ENCODE measurements at regions not wholly inside any gene's neighbourhood (a gene's known extent, or its start where the extent isn't known, plus 50 kb on each side); places are given as distances from the start of the nearest gene placed in this dataset.

DNA sequence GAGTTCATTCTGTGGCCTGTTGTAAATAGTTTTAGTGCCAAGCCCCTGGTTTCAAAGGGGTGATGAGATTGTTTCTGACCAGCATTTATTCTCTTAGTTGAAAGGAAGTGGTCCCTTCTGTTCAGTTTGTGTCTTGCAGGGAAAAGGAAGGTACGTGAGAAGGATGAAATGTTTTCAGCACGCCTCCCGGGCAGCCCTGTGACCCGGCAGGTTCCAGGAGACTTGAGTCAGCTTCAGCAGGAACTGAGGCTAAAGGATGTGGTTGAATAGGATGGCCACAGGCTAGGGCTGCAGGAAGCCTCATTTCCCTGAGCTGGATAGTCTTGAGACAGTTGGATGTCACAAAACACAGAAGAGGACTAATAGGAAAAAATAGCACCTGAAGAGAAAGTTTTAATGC lies 132.4 kb upstream of the SYNDIG1 start:
- DNase-seq (ENCODE audit: low read depth): peak; percentile 96

DNA sequence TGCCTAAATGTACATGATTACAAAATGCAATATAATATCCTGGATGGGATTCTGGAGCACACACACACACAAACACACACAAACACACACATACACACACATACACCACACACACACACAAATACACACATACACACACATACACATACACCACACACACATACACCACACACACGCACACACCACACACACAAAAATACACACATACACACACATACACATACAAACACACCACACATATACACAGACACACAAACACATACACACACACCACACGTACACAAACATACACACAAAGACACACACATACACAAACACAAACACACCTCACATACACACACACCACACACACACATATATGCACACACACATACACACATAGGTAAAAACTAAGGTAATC lies 134.6 kb upstream of the SYNDIG1 start:
- DNase-seq (ENCODE audit: low read depth): no peak

DNA sequence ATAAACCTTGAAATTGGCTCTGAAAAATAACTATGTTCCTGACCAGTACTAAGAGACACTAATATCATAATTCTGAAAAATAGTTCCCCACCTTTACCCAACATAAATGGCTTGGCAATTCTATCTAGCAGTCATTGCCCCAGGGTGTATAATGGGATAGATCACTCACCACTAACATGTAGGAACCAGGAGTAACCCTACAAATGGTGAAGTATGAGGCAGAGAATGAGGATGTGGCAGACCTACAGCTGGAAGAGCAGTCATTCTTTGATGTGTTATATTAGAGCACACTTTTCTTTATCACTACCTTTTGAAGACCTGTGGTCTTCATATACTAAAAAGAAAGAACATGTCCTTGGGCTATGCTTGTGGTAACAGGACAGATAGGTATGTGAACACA lies 136.5 kb upstream of the SYNDIG1 start:
- peak; percentile 29 for DNase-seq (ENCODE audit: low read depth)

DNA sequence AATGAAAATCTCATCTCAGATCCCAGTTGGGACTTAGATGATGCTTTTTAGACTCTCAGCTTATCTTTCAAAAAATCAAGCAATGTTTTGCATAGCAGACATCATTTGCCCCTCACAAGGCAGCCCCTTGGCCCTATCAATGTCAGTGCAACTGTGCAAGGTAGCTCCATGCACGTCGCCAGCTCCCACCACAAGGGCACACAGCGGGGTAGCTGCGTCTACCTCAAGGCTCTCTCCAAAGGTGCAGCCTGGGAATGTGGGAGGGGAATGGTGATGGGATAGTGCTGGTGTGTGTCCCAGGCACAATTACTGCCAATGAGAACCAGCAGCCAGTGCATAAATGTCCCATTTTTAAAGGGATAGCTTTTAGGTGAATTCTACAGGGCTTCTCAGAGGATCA lies 137.5 kb upstream of the SYNDIG1 start:
- no peak for DNase-seq (ENCODE audit: low read depth)

DNA sequence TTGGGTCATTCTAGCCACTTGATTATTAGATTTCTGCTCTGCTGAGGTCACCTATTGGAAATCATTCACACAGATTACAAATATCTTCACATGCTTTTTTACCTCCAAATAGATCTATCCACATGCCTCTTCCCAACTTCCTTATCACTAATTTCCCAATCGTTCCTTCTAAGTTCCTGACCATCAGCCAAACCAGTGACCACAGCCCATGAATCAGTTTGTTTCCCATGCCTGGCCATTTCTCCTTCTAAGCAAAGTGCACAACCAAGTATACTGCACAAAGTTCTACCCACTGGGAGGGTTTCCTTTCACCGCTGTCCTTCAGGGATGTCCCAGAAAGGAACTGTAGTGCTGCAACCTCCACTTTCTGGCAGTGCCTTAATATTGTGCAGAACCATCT lies 140.5 kb upstream of the SYNDIG1 start:
- DNase-seq (ENCODE audit: low read depth): peak; percentile 48

DNA sequence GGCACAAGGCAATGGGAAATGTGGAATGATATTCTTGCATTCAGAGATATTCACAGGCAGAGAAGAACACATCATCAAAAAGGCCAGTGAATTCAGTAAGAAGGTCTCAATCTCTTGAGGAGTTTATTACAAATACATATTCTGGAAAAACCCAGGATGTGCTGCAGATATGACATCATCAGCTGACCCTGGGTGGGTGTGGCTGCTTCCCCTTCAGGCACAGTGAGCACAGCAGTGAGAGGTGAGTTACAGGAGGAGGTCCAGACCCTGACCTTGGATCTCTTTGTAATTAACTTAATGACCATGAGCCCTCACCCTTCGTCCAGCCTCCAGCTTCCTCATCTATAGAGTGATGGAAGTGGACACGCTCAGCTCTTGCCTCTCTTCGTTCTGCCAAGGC lies 147.5 kb upstream of the SYNDIG1 start:
- DNase-seq (ENCODE audit: low read depth): no peak

DNA sequence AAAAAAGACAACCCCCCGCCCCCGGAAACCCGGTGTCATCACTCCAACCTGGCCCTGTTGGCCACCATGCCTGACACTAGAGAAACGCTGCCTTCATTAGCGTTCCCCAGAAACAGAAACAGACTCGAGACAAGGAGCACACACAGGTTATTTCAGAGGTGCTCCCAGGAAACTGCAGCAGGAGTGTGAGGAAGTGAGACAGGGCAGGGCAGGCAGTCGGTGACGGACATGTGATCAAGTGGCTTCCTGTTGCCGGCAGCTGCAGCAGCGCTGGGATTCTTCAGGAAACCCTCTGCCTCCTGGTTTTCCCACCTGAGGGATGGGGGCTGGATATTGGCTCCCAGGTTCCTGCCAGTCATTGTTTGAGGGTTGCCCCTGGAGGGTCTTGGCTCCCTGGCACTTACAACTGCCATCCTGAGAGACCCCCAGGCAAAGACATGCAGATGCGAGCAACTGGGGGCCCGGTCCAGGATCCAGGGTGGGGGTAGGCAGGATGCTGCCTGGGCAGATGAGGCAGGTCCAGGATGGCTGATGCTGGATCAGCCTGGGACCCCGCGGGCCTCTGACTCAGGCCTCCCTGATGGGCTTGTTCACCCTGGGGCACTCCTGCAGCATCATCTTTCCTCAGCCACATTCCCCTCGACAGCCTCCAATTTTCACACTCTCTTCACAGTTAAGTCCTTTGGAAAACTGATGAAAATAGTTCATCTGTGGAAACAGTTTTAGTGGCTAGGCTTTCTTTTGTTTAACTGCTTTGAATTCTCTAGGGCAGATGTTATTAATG lies 150.7 kb upstream of the SYNDIG1 start:
- peak; percentile 43 for DNase-seq (ENCODE audit: low read depth)

DNA sequence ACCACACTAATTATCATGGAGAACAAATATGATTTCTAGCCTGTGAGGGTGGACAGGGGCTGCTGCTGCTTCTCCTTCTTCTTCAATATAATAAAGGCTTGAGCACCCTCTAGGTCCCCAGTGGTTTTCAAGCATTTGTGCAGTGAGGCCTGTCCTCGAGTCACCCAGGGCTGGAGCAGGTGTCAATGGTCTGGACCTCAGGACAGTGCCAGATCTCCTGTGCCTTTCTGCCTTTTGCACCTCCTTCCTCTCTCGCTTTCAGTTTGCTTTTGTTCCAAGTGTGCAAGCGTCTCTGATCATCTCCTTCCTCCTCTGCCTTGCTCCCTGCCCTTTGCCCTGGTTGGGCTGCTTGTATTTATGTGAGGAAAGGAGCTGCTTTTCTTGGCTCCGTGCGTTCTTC lies 152.2 kb upstream of the SYNDIG1 start:
- DNase-seq (ENCODE audit: low read depth): no peak

DNA sequence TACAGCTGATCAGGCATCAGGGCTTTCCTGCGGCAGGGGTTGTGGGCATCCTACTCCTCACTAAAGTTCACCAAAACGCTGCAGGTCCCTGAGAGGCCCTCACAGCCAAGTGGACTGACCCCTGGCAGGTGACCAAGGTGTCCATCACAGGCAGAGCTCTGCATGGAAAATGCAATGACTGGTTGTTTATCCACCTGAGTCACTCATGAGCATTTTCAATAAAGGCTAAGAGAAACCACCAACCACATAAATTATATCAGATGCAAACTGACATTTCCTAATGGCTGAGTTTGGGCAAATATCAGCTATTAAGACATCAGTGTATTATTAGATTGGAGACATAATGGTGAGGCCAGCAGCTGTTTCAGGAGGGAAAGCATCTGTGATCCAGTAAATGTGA lies 152.7 kb upstream of the SYNDIG1 start:
- peak; percentile 79 for DNase-seq (ENCODE audit: low read depth)

DNA sequence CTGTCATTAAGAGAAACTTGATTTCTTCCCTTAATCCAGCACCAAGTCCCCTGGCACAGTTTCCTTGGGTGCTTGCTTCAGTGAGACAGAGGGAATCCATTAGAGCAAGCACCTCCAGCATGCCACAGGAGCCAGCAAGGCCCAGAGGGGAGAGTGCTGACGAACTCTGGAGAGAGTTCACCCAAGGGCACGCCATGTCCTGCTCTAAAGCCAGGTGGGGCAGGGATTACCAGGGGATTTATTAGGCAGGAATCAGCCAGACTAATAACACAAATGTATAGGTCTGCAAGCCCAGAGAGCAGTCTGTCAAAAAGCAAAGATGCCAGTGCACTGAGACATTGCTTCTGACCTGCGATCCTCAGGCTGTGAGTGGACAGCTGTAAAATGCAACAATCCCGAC lies 155.4 kb upstream of the SYNDIG1 start:
- DNase-seq (ENCODE audit: low read depth): no peak

DNA sequence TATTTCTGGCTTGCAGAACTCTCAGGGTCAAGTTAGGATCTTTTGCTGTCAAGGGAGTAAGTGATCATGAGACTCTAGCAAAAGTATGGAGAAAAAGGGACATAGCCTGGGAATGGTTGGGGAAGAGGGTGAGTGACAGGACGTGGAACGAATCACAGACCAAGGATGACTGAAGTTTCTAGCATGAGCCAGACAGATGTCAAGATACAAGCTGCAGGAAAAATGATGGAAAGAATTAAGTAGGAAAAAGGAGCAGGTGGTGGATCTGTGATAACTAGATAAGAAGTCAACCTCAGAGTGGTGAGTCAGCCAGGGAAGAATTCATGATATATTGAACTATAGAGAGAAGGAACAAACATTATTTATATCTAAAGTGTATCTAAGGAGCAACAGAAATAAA lies 159.8 kb upstream of the SYNDIG1 start:
- peak; percentile 46 for DNase-seq (ENCODE audit: low read depth)

DNA sequence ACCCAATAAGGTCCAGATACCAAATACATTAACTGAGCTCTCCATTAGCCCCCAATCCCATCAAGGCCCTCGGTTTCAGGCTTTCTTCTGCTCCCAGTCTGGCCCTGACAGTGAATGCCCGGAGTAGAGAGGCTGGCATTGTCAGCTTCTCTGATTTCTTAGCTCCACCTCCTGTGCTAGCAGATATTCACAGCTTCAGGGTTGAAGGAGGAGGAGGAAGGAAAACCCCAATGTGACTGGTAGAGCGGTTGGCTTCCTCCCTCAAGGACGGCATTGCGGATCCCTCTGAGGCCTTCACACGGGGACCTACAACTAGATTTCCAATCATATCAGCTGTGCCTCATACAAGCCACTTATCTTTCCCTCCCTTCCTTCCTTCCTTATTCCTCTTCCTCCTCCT lies 164.1 kb upstream of the SYNDIG1 start:
- no peak for DNase-seq (ENCODE audit: low read depth)

DNA sequence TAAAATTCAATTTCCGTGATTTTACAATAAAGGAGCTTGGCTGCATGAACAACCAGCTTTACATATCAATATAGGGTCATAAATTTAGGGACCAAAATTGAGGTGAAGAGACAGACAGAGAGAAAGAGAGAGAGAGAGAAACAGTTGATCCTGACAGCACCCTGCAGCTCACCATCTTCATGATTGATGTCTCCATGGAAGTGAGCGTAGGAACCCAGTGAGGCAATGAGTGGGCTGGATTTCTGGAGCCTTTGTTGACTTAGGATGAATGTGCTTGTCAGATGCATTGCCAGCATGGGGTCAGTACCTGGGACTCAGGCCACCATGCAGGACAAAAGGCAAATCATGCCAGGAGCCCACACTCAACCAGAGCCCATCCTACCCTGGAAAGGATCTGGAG lies 165.1 kb upstream of the SYNDIG1 start:
- no peak for DNase-seq (ENCODE audit: low read depth)

DNA sequence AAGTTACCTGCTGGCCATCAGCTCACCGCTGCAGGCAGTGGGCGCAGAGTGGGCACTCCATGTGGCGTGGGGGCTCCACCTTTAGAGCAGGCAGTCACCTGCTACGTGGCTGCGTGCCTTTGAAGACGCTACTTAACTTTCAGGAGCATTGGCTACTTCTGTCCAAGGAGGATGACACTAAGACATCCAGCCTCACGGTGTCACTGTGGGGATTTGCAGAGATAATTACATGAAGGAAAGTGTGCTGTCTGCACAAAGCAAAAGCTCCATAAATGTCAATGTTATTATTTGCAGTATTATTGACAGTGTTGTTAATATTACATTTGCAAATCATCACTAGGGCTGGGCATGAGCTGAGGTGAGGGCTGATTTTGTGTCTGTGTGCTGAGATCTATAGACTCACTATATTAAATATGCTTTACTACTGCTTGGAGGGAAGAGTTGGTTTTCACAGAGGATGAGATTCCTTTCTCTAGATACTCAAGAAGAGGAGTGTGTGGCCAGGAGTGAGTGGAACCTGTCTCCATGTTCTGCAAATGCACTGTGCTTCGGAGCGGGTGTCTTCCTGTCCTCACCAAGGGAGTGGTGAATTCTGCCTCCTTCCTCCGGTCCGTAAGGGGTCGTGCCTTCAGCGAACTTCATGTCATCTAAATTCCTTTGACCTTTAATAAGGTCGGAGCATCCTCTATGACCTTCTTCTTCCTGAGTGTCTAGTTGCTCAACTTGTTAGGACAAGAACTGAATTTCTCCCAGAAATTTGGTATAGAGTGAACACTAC lies 165.8 kb upstream of the SYNDIG1 start:
- DNase-seq (ENCODE audit: low read depth): peak; percentile 39

DNA sequence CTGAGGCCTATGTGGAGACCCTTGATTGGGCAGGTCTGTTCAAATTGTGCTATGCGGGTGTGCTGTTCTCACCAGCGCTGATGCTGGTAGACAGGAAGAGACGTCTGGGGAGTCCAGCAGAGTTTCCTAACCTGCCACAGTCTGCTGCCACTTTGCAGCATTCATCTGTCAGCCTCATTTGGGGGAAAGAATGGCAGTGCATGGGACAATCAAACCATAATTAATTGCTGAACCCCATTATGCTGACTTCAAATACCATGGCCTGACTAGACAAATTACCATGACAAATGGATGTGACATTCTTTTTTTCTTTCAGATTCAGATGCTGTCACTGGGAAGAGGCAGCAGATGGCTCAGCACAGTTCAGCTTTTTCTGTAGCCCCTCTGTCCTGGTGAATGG lies 171.4 kb upstream of the SYNDIG1 start:
- no peak for DNase-seq (ENCODE audit: low read depth)

DNA sequence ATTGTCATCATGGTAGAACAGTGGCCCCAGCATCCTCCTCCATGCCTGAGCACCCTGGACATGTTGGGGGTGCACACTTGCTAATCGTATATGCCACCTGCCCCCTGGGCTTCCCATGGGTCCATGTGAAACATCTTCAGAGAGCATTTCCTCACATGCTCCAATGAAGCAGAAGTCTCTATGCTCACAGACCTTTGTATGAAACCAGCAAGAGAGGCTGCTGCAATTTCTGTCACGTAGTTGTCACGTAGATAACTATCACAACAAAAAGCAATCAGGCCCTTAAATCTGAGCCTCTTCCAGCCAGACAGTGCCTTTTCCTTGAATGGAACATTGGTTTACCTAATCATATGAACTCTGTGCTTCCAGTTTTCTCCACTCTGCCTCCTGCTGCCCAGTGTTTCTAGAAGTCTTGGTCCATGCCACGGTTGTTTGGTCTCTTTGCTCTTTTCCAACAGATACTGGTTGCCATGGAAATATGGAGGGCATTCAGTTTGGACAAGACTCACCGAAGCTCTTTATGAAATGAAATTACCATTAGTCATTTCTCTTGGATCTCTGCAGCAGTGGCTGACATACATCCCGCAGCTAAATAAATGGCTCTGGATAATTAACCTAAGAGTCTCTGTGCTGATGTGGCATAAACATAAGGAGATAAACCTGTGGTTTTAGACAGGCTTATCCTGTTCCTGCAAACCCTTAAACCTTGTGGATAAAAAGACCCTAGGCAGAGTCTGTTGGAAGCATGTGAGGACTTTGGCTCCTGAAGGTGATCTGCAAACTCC lies 172.8 kb upstream of the SYNDIG1 start:
- DNase-seq (ENCODE audit: low read depth): peak; percentile 65

DNA sequence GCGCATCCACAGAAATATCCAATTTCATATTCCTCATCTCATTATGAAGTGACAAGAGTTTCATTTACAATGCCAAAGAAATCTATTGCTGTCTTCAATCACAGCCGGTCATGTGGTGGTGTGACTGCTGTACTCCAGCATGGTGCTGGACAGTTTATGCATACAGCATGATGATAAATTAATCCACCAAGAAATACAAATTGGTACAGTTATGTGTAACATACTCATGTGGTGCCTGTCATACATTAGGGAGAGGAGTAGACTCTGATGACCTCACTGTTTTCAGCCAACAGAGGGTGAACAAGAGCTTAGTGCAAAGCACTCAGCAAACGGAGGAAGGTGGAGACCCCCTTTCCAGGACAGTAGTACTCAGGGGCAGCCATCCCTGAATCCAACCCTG lies 178.4 kb upstream of the SYNDIG1 start:
- DNase-seq (ENCODE audit: low read depth): no peak

DNA sequence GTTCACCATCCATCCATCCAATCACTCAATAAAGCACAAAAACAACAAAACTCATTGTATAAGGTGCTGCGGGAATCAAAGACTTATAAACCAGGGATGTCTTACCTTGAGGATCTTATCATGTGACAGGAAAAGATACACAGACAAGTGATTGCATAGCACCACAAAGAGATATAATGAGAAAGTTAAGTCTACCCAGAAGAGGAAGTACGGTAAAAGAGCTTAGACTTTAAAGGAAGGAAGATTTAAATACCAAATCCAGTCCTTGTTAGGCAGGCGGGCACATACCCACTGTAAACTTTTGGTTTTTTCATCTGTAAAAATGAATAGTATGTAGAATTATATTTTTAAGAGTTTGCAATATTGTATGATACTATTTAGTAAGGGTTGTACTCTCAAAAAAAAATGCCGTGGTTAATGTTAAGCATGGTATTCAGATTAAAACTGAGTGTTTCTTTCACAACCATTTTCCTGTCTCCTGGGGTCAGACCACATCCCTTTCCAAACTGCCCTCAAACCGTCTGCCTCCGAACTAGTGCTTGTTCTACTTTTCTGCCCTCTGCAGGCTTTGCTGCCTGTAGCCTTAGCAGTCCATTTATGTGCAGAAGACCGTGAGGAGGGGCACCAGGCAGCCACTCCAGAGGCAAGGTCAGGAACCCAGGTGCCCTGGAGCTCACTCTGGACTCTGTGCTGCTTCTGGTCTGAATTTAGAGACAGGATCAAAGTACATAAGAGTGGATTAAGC lies 179.5 kb upstream of the SYNDIG1 start:
- peak; percentile 18 for DNase-seq (ENCODE audit: low read depth)

DNA sequence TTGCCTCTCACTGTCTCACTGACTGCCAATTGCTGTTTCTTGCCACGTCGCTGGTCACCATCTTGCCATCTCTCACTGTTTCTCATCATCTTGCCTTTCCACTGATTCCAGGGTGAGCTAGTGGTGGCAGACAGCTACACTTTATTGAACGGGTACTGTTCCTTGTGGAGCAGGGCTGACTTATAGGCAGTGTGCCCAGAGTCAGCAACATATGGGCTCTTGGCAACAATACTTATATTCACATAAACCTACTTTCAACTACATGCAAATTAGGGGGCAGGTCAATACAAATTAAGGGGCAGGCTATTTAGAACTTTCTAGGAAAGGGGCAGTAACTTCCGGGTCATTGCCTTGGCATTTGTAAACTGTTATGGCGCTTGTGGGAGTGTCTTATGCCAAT lies 186.2 kb upstream of the SYNDIG1 start:
- no peak for DNase-seq (ENCODE audit: low read depth)

DNA sequence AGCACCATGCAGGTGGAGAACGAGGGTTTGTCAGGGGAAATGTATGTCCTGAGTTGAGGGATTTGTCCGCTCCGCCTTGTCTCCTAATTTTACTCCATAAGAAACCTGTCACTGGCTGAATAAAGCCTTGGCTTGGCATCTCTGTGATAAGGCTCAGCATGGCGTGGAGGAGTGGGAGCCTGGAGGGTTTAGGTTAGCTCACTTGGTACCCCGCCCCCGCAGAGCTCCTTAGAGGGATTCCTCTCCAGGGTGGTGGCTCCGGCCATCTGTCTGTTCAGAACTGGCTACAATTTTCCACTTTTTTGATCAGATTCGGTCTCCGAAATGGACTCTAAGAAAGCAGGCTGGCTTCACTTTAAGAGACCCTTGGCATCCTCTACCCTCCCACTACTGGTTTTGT lies 192.2 kb upstream of the SYNDIG1 start:
- DNase-seq (ENCODE audit: low read depth): no peak

DNA sequence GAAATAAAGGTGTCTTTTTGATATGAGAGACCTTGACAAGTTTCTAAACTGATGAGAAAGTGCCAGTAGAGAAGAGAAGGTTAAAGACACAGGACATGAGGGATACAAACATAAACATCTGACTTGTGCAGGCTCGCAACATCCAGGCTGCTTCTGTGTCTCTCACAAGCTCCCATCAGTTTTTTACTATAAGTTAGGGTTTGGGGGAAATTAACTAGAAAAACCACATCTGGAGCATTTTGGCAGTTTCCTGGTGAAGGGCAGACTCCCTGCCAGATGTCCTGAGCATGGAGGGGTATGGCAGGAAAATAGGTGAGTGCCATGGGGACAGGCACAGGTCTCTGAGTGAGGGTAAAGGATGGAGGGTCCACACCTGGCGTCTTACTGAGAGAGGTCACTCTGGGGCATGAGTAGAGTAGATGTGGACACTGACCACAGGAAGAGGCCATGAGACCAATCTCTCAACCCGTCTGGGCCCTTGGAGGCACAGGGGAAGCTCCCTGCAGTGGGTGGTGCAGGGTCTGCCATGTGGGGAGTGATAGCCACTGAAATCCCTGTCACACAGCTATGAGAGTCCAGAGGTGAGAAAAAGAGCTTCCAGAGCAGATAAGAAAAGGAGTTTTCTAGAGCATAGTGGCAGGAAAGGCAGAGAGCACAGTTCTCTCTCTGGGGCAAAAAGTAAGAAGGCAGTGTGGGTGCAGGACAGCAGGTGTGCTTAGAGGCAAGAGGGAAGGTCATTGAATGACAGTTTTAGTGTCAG lies 193.3 kb upstream of the SYNDIG1 start:
- DNase-seq (ENCODE audit: low read depth): no peak
